DMS79 treated with DMSO at 0.1 percent for 48 hours (cell line): ENCODE measurements at regions not wholly inside any gene's neighbourhood (a gene's known extent, or its start where the extent isn't known, plus 50 kb on each side); places are given as distances from the start of the nearest gene placed in this dataset.
"Not testable (repeated sequence)": the region's sequence is repeated elsewhere in the genome, so short reads cannot be mapped to it uniquely, and the experiment has no call there.

Source experiments
- DNase-seq: peaks from one replicate; lab custom pipeline; 2025; lab: John Stamatoyannopoulos, UW

GRCh38 chr11:91650802-91651201 lies 573.8 kb upstream of the FAT3 start:
- DNase-seq = no peak

- no peak for DNase-seq
These were observed 583.5 kb upstream of the FAT3 start for GRCh38 chr11:91641153-91641552.

- no peak for DNase-seq
These were observed 585.3 kb upstream of the FAT3 start for GRCh38 chr11:91639359-91639758.

GRCh38 chr11:91630916-91631673 lies 593.5 kb upstream of the FAT3 start:
- no peak for DNase-seq

- DNase-seq = no peak
These were observed 599.1 kb upstream of the FAT3 start for GRCh38 chr11:91625495-91625894.

GRCh38 chr11:91624021-91624420 lies 600.6 kb upstream of the FAT3 start:
- DNase-seq = no peak

- DNase-seq = no peak
These were observed 615.9 kb upstream of the FAT3 start for GRCh38 chr11:91608677-91609076.

- DNase-seq = no peak
These were observed 628.5 kb upstream of the FAT3 start for GRCh38 chr11:91596111-91596510.

GRCh38 chr11:91591021-91591420 lies 633.6 kb upstream of the FAT3 start:
- DNase-seq = no peak

- DNase-seq = no peak
These were observed 637.5 kb upstream of the FAT3 start for GRCh38 chr11:91587131-91587530.

GRCh38 chr11:91585035-91585801 lies 639.4 kb upstream of the FAT3 start:
- no peak for DNase-seq

- DNase-seq = no peak
These were observed 661.4 kb upstream of the FAT3 start for GRCh38 chr11:91563176-91563575.

- DNase-seq = no peak
These were observed 664.2 kb upstream of the FAT3 start for GRCh38 chr11:91560434-91560833.

GRCh38 chr11:91538065-91538464 lies 686.6 kb upstream of the FAT3 start:
- no peak for DNase-seq

- DNase-seq = no peak
These were observed 688.3 kb upstream of the FAT3 start for GRCh38 chr11:91536366-91536765.

GRCh38 chr11:91528965-91529364 lies 695.7 kb upstream of the FAT3 start:
- no peak for DNase-seq

- DNase-seq = no peak
These were observed 697.1 kb upstream of the FAT3 start for GRCh38 chr11:91527380-91528030.

- no peak for DNase-seq
These were observed 710.9 kb upstream of the FAT3 start for GRCh38 chr11:91513734-91514133.

- DNase-seq = no peak
These were observed 726.8 kb upstream of the FAT3 start for GRCh38 chr11:91497847-91498246.

- no peak for DNase-seq
These were observed 728.8 kb upstream of the FAT3 start for GRCh38 chr11:91495837-91496236.

GRCh38 chr11:91489989-91490388 lies 734.6 kb upstream of the FAT3 start:
- no peak for DNase-seq

GRCh38 chr11:91483956-91484355 lies 740.7 kb upstream of the FAT3 start:
- not testable (repeated sequence) for DNase-seq

- DNase-seq = not testable (repeated sequence)
These were observed 742.7 kb upstream of the FAT3 start for GRCh38 chr11:91481875-91482274.
